HL-60 (cell line): ENCODE measurements at regions not wholly inside any gene's neighbourhood (a gene's known extent, or its start where the extent isn't known, plus 50 kb on each side); places are given as distances from the start of the nearest gene placed in this dataset.
"Not testable (repeated sequence)": the region's sequence is repeated elsewhere in the genome, so short reads cannot be mapped to it uniquely, and the experiment has no call there.

Source experiments
- DNase-seq, 2 experiments: peaks; one replicate each; pipeline ENCODE4 v3.0.0-alpha.2; 2010 to 2020; ENCODE audit warnings: low read depth in 1 of 2, low spot score in 1 of 2
- H3K27ac ChIP-seq: fragments of 250-450 bp; sonication (Bioruptor Pico); replicated peaks from 2 replicates; pipeline ENCODE4 v1.5.1; 2020; ENCODE audit warnings: mild to moderate bottlenecking, moderate library complexity
- H3K27me3 ChIP-seq: fragments of 250-450 bp; sonication (Bioruptor Pico); 2 replicates; pipeline ENCODE4 v1.5.1; 2021; ENCODE audit warnings: mild to moderate bottlenecking, moderate library complexity; ENCODE audit not compliant: insufficient read depth, poor library complexity, severe bottlenecking
- H3K4me3 ChIP-seq: replicated peaks from 2 replicates; pipeline ENCODE4 v1.5.1; 2011; ENCODE audit warnings: mild to moderate bottlenecking, control low read depth, low read length; ENCODE audit not compliant: insufficient read depth
- CTCF ChIP-seq: IDR thresholded peaks from one replicate; pipeline ENCODE4 v1.5.1; 2011; ENCODE audit warnings: low read length, control low read depth, inconsistent platforms; ENCODE audit not compliant: insufficient read depth
- GABPA ChIP-seq: IDR thresholded peaks from 2 replicates; pipeline ENCODE4 v1.6.1; 2012; ENCODE audit warnings: low read depth
- POLR2AphosphoS5 ChIP-seq: IDR thresholded peaks from 2 replicates; pipeline ENCODE4 v1.6.1; 2012; ENCODE audit warnings: low read depth
- REST ChIP-seq: IDR thresholded peaks from 2 replicates; pipeline ENCODE4 v1.6.1; 2012; ENCODE audit warnings: low read depth; ENCODE audit not compliant: insufficient replicate concordance
- SPI1 ChIP-seq: IDR thresholded peaks from 2 replicates; pipeline ENCODE4 v1.6.1; 2012; ENCODE audit warnings: low read depth, mild to moderate bottlenecking, borderline replicate concordance

DNA sequence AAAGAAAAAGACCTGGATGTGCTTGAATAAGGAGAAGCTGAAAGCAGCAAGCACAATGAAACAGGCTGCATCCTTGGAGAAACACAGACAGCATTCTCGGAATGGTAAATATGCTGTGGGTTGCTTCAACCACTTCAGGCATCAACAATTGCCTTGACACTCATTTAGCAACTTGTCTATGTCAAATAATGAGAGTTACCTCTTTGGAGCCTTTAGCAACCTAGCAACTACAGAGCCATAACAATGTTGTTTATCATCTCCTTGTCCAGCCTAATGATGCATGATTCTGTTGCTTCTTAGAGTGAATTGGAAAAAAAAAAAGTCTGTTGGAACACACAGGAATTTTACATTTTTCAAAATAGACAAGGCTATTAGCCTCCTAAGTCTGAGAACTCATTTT is 410.6 kb downstream of the PIK3C3 start:
- Histone ChIP-seq H3K27me3 (no peaks in the 10 kb centered on the region), H3K4me3 (no peak overlapping the region), H3K27ac (no peak overlapping the region)
- DNase-seq = no peak
- TF ChIP-seq CTCF (no peak), GABPA (no peak), SPI1 (no peak), POLR2AphosphoS5 (no peak), REST (no peak)

DNA sequence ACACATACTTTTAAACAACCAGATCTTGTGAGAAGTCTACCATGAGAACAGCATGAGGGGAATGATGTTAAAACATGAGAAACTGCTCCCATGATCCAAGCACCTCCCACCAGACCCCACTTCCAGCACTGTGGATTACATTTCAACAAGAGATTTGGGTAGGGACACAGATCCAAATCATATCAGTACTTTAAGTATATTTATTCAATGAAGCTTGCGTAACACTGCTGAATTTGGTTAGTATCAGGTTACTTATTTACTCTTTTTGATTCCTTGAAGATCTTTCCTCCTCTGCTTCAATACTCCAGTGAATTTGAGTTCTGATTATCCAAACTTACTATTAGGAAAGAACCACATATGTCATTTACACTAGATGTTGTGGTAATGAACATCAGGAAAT is 418.6 kb downstream of the PIK3C3 start:
- H3K4me3 ChIP-seq = no peak overlapping the region
- DNase-seq = no peak
- H3K27me3 ChIP-seq = no peaks in the 10 kb centered on the region
- no peak overlapping the region for H3K27ac ChIP-seq
- TF ChIP-seq REST (no peak), POLR2AphosphoS5 (no peak), SPI1 (no peak), GABPA (no peak), CTCF (no peak)

GRCh38 chr18:42374961-42375360 is 419.9 kb downstream of the PIK3C3 start:
- Histone ChIP-seq H3K27me3 (no peaks in the 10 kb centered on the region), H3K27ac (no peak overlapping the region)
- TF ChIP-seq SPI1 = no peak
- no peak for TF ChIP-seq CTCF
- no peak for TF ChIP-seq GABPA
- no peak for TF ChIP-seq REST
- TF ChIP-seq POLR2AphosphoS5 = no peak

DNA sequence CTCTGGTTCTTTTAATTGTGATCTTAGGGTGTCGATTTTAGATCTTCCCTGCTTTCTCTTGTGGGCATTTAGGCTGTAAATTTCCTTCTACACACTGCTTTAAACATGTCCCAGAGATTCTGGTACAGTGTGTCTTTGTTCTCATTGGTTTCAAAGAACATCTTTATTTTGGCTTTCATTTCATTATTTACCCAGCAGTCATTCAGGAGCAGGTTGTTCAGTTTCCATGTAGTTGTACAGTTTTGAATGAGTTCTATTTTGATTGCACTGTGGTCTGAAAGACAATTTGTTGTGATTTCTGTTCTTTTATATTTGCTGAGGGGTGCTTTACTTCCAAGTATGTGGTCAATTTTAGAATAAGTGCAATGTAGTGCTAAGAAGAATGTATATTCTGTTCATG is 423.8 kb downstream of the PIK3C3 start:
- H3K4me3 ChIP-seq, DNase-seq, H3K27me3 ChIP-seq, H3K27ac ChIP-seq: not testable (repeated sequence)

More at GRCh38 chr18:42374961-42375360, 419.9 kb downstream of the PIK3C3 start:
- H3K4me3 ChIP-seq = no peak overlapping the region
- DNase-seq = no peak

DNA sequence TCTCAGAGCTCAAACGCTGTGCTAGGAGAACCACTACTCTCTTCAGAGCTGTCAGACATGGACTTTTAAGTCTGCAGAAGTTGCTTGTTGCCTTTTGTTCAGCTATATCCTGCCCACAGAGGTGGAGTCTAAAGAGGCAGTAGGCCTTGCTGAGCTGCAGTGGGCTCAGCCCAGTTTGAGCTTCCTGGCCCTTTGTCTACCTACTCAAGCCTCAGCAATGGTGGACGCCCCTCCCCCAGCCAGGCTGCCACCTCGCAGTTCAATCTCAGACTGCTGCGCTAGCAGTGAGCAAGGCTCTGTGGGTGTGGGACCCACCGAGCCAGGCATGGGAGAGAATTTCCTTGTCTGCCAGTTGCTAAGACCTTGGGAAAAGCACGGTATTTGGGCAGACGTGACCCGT is 426.2 kb downstream of the PIK3C3 start:
- DNase-seq, H3K4me3 ChIP-seq, H3K27ac ChIP-seq, H3K27me3 ChIP-seq: not testable (repeated sequence)
